ENCODE measurements at regions not wholly inside any gene's neighbourhood (a gene's known extent, or its start where the extent isn't known, plus 50 kb on each side); places are given as distances from the start of the nearest gene placed in this dataset.

DNA sequence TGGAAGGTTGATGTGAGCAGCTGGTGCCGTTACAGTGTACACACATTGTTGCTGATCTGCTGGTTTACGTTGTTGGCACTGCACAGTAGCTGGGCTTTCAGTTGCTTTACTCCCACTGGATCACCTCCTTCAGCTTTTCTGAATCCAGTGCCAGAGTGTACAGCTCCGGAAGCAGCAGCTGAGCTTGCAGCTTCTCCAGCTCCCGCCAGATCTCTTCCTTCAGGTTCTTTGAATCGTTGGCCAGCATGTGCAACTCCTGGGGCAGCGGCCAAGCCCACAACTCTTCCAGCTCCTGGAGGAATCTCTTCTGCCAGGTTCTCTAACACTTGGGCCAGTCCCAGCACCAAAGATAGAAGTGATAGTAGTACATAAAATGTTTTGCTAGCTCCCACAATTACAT, 149.7 kb upstream of the RRP15 start:
- TF ChIP-seq CTCF (IDR thresholded peaks at IDR 0.05): no peak
- TF ChIP-seq POLR2A (IDR thresholded peaks at IDR 0.05): no peak

Measured in body of pancreas (tissue), 4 donors.